ENCODE measurements at regions not wholly inside any gene's neighbourhood (a gene's known extent, or its start where the extent isn't known, plus 50 kb on each side); places are given as distances from the start of the nearest gene placed in this dataset.

DNA sequence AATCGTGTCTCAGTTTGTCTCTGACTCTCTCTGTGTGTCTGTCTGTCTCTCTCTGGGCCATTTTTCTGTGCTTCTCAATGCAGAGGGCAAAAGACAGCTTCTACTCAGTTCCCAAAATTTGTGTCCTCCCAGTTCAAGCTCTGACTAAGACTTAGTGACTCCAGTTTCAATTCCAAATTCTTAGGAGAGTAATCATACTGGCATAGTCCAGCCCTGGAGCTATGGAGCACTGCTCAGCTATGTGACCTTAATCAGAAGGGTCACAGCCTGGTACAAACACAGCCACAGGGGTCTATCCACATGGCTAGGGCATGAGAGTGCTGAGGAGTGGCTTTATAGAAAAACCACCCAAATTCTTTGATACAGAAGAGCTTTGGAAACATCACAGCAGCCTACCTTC, 91.9 kb downstream of the FOXF2 start:
- TF ChIP-seq POLR2AphosphoS5 (IDR thresholded peaks at IDR 0.05; ENCODE audit: low read depth, low read length) = no peak
- TF ChIP-seq POLR2A (IDR thresholded peaks at IDR 0.05; ENCODE audit: low read depth, low read length) = no peak
- no peak for TF ChIP-seq TAF1 (IDR thresholded peaks at IDR 0.05; ENCODE audit: low read depth, low read length)
- TF ChIP-seq POU2F2 (IDR thresholded peaks at IDR 0.05; ENCODE audit: low read depth, low read length) = no peak

All from GM12891 (cell line).